OCI-LY7 (cell line): ENCODE measurements at regions not wholly inside any gene's neighbourhood (a gene's known extent, or its start where the extent isn't known, plus 50 kb on each side); places are given as distances from the start of the nearest gene placed in this dataset.

ENCODE experiments used
- BruUV-seq: library from RNA; stranded (reverse); fragments of 400-500 nt; replicated peaks from 2 replicates; lab custom pipeline; 2021; lab: Mats Ljungman, UMichigan
- CTCF ChIA-PET: fragments of 300-600 bp; sonication (Branson Sonifier 250); formaldehyde crosslinking; loops from one replicate; lab custom pipeline; 2022; ENCODE audit warnings: antibody characterized with exemption; ENCODE audit not compliant: unreplicated experiment; lab: Charles Lee
- POLR2A ChIA-PET: fragments of 300-600 bp; sonication (Branson Sonifier 250); formaldehyde crosslinking; loops from one replicate; lab custom pipeline; 2022; ENCODE audit warnings: antibody characterized with exemption; lab: Charles Lee
- DNase-seq: peaks from one replicate; pipeline ENCODE4 v3.0.0-alpha.2; 2015; ENCODE audit warnings: low spot score
- H2AFZ ChIP-seq: fragments of 200-600 bp; sonication (generic), shearing (Covaris generic); 2 replicates; pipeline ENCODE4 v1.6.1; 2014; ENCODE audit warnings: mild to moderate bottlenecking, antibody characterized with exemption, low read length, moderate library complexity
- H3K27ac ChIP-seq: fragments of 200-600 bp; sonication (generic); 2 replicates; pipeline ENCODE4 v1.5.1; 2014; ENCODE audit warnings: mixed run types, low read depth, mild to moderate bottlenecking, moderate library complexity, low read length, inconsistent platforms; ENCODE audit not compliant: poor library complexity, severe bottlenecking
- H3K36me3 ChIP-seq: fragments of 200-600 bp; sonication (generic); 2 replicates; pipeline ENCODE4 v1.6.1; 2014; ENCODE audit warnings: mild to moderate bottlenecking, antibody characterized with exemption, low read length, moderate library complexity, mixed read lengths; ENCODE audit not compliant: insufficient read depth
- H3K4me1 ChIP-seq: fragments of 200-600 bp; sonication (generic); 2 replicates; pipeline ENCODE4 v1.5.1; 2014; ENCODE audit warnings: mild to moderate bottlenecking, low read length; ENCODE audit not compliant: insufficient read depth, poor library complexity, severe bottlenecking
- H3K4me2 ChIP-seq: fragments of 200-600 bp; sonication (generic); 2 replicates; pipeline ENCODE4 v1.6.1; 2014; ENCODE audit warnings: mild to moderate bottlenecking, low read length
- H3K4me3 ChIP-seq: fragments of 200-600 bp; sonication (generic); 2 replicates; pipeline ENCODE4 v1.5.1; 2014; ENCODE audit warnings: mild to moderate bottlenecking, low read depth, low read length; ENCODE audit not compliant: poor library complexity, severe bottlenecking
- H3K79me2 ChIP-seq: fragments of 200-600 bp; sonication (generic); 2 replicates; pipeline ENCODE4 v1.6.1; 2016; ENCODE audit warnings: low read depth, mild to moderate bottlenecking, low read length, moderate library complexity, mixed read lengths; ENCODE audit not compliant: insufficient read depth
- H3K9me2 ChIP-seq: fragments of 200-600 bp; sonication (generic); 2 replicates; pipeline ENCODE4 v1.6.1; 2016; ENCODE audit warnings: mild to moderate bottlenecking, low read length, mixed read lengths; ENCODE audit not compliant: insufficient read depth
- H3K9me3 ChIP-seq: fragments of 200-600 bp; sonication (generic); 2 replicates; pipeline ENCODE4 v1.6.1; 2014; ENCODE audit warnings: mild to moderate bottlenecking, mixed run types, low read length, mixed read lengths
- H4K20me1 ChIP-seq: fragments of 200-600 bp; sonication (generic); 2 replicates; pipeline ENCODE4 v1.6.1; 2014; ENCODE audit warnings: mild to moderate bottlenecking, antibody characterized with exemption, low read length, moderate library complexity, mixed read lengths; ENCODE audit not compliant: insufficient read depth
- EZH2phosphoT487 ChIP-seq: fragments of 200-600 bp; sonication (generic); IDR thresholded peaks from 2 replicates; pipeline ENCODE4 v1.6.1; 2018; ENCODE audit warnings: low read depth, borderline replicate concordance, mild to moderate bottlenecking, mixed run types, antibody characterized with exemption, low read length, moderate library complexity, mixed read lengths
- intact Hi-C: fragments of 100-400 bp; cut with micrococcal nuclease; formaldehyde crosslinking; loops from one replicate; pipeline ENCODE4 v1.10.0; 2022; ENCODE audit not compliant: unreplicated experiment
- TF ChIP-seq, protein P1 (sequence below): fragments of 200-600 bp; sonication (generic); conservative IDR thresholded peaks from 2 replicates; pipeline ENCODE4 v1.5.1; 2014; ENCODE audit warnings: mild to moderate bottlenecking, antibody characterized with exemption, low read length, moderate library complexity, mixed read lengths

DNA sequence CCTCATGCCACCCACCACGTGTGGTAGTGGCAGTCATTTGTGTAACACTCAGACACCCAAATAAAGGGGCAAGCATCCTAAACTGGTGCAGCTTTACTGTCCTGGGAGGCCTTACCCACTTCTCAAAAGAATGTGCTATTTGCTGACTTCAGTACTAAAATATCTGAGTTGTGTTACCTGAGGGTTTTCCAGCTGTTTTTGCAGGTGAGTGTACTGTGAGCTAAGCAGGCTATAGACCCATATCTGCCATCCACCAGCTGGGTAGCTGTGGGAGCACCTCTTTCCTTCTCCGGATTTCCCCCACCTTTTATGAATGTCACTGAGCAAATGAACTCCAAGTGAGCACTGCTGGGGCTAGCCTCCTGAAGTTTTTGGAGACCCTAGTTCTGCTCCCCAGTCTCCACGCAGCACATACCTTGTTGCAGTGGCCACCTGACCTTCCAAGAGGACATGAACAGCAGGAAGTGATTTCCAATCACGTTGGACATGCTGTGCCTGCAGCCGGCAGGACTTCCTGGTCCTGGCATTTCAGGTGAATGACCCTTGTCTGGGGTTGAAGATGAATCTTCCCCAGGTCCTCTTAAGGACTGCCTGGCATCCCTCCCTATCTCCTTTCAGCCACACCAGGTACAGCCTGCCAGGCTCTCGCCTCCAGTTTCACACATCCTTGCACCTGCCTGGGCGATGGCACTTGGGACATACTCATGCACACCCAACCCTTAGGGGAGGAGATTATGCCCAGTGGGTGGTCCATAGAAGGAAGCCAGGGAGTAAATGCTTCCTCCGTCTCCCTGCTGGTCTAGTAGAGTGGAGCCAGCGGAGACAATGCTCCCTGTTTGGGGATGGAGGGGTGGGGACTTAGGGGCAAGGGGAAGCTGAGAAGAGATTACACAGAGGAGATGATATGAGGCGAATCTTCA is 109.5 kb upstream of the SPATA13 start:
- POLR2A ChIA-PET = interaction anchor here (0.9 to 1.0 kb wide), 2 partner anchors 10 to 178 kb away, joined by 3 to 4 read pairs; no protein-coding TSS in a partner anchor
- no peak overlapping the region for H3K4me2 ChIP-seq

DNA sequence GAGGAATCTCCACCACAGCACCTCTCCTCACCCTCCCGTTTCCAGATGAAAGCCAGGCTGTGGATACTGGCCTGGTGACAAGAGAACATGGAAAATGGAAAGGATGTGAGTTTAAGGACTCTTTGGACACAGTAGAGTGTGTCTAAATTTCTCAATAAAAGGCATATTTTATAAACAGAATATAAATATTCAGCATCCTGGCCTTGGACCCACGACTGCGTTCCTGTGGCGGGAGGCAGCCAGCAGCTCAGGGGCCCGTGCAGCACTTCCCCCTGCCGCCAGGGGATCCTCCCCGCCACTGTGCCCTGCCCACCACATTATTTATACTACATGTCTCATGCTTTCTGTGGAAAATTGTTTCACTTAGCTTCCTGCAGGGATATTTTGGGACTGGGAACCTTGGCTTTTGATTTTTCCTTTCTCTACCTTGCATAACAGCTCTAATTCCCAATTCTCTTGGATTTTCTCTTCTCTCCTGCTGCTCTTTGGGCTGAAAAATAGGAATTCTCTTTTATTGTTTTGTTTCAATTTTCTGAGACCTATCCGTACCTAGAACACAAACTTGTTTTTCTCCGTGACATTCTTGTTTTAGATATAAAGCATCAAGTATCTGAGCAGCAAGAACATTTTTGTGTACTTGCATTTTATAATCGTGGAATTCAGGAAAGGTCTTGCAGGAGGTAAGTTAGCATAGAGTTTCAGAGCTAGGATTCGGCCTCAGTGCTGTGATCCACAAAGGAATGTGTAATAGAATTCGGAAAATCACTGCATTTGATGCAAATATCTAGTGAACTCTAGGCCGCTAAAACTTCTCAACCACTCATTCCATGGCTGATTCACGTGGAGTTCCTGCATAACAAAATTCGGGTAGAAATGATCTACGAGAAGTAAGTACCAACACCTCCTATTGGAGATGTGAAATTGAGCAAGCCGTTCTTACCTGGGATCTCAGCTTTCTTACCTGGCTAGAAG is 107.7 kb upstream of the SPATA13 start:
- Histone ChIP-seq H3K27ac (no peak overlapping the region), H3K4me1 (peaks cover 3% of the 10 kb centered on the region), H3K4me2 (no peak overlapping the region), H4K20me1 (no peaks in the 10 kb centered on the region), H3K79me2 (no peaks in the 10 kb centered on the region; the same call in 1 of the 2 replicates), H3K9me2 (no peaks in the 10 kb centered on the region), H3K36me3 (no peaks in the 10 kb centered on the region), H3K4me3 (no peak overlapping the region), H3K9me3 (no peaks in the 10 kb centered on the region), H2AFZ (no peak overlapping the region; the same call in 1 of the 2 replicates)
- POLR2A ChIA-PET = no interaction called here
- DNase-seq = no peak
- intact Hi-C loops = loop anchor here (1.0 to 2.0 kb wide), 4 partner anchors 33 to 176 kb away; partner anchors contain the start of gene SPATA13
- TF ChIP-seq, protein P1, sequence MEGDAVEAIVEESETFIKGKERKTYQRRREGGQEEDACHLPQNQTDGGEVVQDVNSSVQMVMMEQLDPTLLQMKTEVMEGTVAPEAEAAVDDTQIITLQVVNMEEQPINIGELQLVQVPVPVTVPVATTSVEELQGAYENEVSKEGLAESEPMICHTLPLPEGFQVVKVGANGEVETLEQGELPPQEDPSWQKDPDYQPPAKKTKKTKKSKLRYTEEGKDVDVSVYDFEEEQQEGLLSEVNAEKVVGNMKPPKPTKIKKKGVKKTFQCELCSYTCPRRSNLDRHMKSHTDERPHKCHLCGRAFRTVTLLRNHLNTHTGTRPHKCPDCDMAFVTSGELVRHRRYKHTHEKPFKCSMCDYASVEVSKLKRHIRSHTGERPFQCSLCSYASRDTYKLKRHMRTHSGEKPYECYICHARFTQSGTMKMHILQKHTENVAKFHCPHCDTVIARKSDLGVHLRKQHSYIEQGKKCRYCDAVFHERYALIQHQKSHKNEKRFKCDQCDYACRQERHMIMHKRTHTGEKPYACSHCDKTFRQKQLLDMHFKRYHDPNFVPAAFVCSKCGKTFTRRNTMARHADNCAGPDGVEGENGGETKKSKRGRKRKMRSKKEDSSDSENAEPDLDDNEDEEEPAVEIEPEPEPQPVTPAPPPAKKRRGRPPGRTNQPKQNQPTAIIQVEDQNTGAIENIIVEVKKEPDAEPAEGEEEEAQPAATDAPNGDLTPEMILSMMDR = no peak
- TF ChIP-seq EZH2phosphoT487 = no peak
- CTCF ChIA-PET = interaction anchor here (1.0 kb wide), 1 partner anchor 182 kb away, joined by 3 read pairs; no protein-coding TSS in a partner anchor
- no TSS peak for BruUV-seq

More for the DNA sequence above, 109.5 kb upstream of the SPATA13 start:
- Histone ChIP-seq H3K9me2 (no peaks in the 10 kb centered on the region), H3K36me3 (no peaks in the 10 kb centered on the region), H4K20me1 (no peaks in the 10 kb centered on the region), H3K79me2 (no peaks in the 10 kb centered on the region; the same call in 1 of the 2 replicates), H3K4me1 (peaks cover 3% of the 10 kb centered on the region), H3K27ac (no peak overlapping the region), H2AFZ (no peak overlapping the region), H3K9me3 (peaks cover 8% of the 10 kb centered on the region), H3K4me3 (no peak overlapping the region)
- no TSS peak for BruUV-seq
- TF ChIP-seq EZH2phosphoT487 = no peak
- TF ChIP-seq, protein P1 = no peak
- CTCF ChIA-PET = no interaction called here
- no peak for DNase-seq
- intact Hi-C loops = no loop called here
